ENCODE measurements at regions not wholly inside any gene's neighbourhood (a gene's known extent, or its start where the extent isn't known, plus 50 kb on each side); places are given as distances from the start of the nearest gene placed in this dataset.

DNA sequence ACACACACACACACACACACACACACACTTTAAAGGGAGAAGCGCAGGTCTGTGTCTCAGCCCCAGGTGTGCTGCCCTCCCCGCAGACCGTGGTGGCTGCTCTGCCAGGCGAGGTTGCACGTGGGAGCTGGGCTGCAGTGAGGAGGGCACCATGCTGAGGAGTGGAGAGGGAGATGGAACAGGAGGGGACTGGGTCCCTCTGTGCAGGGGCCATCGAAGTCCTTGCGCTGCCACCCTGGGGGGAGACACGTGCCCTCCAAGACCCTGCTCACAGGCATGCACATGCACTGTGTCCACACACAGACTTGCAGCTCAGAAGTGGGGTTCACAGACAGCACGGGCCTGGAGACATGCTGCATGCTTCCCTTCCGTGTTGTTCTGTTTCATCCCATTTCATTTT, 65.5 kb upstream of the HGFAC start:
- TF ChIP-seq POLR2AphosphoS5 (IDR thresholded peaks at IDR 0.05; ENCODE audit: low read depth) (no peak), SPI1 (IDR thresholded peaks at IDR 0.05; ENCODE audit: borderline replicate concordance, low read depth) (no peak), GABPA (IDR thresholded peaks at IDR 0.05; ENCODE audit: low read depth) (no peak)
- TF ChIP-seq, protein P1, sequence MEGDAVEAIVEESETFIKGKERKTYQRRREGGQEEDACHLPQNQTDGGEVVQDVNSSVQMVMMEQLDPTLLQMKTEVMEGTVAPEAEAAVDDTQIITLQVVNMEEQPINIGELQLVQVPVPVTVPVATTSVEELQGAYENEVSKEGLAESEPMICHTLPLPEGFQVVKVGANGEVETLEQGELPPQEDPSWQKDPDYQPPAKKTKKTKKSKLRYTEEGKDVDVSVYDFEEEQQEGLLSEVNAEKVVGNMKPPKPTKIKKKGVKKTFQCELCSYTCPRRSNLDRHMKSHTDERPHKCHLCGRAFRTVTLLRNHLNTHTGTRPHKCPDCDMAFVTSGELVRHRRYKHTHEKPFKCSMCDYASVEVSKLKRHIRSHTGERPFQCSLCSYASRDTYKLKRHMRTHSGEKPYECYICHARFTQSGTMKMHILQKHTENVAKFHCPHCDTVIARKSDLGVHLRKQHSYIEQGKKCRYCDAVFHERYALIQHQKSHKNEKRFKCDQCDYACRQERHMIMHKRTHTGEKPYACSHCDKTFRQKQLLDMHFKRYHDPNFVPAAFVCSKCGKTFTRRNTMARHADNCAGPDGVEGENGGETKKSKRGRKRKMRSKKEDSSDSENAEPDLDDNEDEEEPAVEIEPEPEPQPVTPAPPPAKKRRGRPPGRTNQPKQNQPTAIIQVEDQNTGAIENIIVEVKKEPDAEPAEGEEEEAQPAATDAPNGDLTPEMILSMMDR (IDR thresholded peaks at IDR 0.05; ENCODE audit: insufficient read depth, low read length) = no peak
- TF ChIP-seq, protein P2, sequence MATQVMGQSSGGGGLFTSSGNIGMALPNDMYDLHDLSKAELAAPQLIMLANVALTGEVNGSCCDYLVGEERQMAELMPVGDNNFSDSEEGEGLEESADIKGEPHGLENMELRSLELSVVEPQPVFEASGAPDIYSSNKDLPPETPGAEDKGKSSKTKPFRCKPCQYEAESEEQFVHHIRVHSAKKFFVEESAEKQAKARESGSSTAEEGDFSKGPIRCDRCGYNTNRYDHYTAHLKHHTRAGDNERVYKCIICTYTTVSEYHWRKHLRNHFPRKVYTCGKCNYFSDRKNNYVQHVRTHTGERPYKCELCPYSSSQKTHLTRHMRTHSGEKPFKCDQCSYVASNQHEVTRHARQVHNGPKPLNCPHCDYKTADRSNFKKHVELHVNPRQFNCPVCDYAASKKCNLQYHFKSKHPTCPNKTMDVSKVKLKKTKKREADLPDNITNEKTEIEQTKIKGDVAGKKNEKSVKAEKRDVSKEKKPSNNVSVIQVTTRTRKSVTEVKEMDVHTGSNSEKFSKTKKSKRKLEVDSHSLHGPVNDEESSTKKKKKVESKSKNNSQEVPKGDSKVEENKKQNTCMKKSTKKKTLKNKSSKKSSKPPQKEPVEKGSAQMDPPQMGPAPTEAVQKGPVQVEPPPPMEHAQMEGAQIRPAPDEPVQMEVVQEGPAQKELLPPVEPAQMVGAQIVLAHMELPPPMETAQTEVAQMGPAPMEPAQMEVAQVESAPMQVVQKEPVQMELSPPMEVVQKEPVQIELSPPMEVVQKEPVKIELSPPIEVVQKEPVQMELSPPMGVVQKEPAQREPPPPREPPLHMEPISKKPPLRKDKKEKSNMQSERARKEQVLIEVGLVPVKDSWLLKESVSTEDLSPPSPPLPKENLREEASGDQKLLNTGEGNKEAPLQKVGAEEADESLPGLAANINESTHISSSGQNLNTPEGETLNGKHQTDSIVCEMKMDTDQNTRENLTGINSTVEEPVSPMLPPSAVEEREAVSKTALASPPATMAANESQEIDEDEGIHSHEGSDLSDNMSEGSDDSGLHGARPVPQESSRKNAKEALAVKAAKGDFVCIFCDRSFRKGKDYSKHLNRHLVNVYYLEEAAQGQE (IDR thresholded peaks at IDR 0.05; ENCODE audit: insufficient replicate concordance, low read depth) = no peak

All from HL-60 (cell line).